Liver (tissue), 8 donors: ENCODE measurements at regions not wholly inside any gene's neighbourhood (a gene's known extent, or its start where the extent isn't known, plus 50 kb on each side); places are given as distances from the start of the nearest gene placed in this dataset.

Experiments
- DNase-seq: peaks from one replicate; pipeline ENCODE4 v3.0.0-alpha.2; 2017; ENCODE audit warnings: low spot score
- H3K27ac ChIP-seq, 2 donors: one replicate each; pipeline ENCODE4 v1.7.0; 2013; ENCODE audit warnings: inconsistent platforms in 2 of 2, low read length in 2 of 2, control low read depth in 1 of 2, low read depth in 1 of 2, mild to moderate bottlenecking in 1 of 2
- H3K27me3 ChIP-seq, 4 donors: one replicate each; pipeline versions ENCODE4 v1.6.1 to v1.7.0; 2013; ENCODE audit warnings: low read length in 3 of 4, inconsistent platforms in 1 of 4, mild to moderate bottlenecking in 1 of 4, moderate library complexity in 1 of 4; ENCODE audit not compliant: control insufficient read depth in 4 of 4, insufficient read depth in 4 of 4
- H3K36me3 ChIP-seq, 4 donors: one replicate each; pipeline versions ENCODE4 v1.6.1 to v1.7.0; 2013; ENCODE audit warnings: low read length in 3 of 4, mild to moderate bottlenecking in 3 of 4, low read depth in 1 of 4, moderate library complexity in 1 of 4; ENCODE audit not compliant: control insufficient read depth in 4 of 4, insufficient read depth in 3 of 4
- H3K4me1 ChIP-seq, 4 donors: one replicate each; pipeline versions ENCODE4 v1.6.1 to v1.7.0; 2013; ENCODE audit warnings: low read length in 3 of 4, mild to moderate bottlenecking in 3 of 4, moderate library complexity in 1 of 4; ENCODE audit not compliant: control insufficient read depth in 4 of 4, insufficient read depth in 4 of 4
- H3K4me3 ChIP-seq, 3 donors: one replicate each; pipeline versions ENCODE4 v1.6.1 to v1.7.0; 2013; ENCODE audit warnings: low read length in 3 of 3, control low read depth in 1 of 3, low read depth in 1 of 3, mild to moderate bottlenecking in 1 of 3
- H3K9ac ChIP-seq, 2 donors: one replicate each; pipeline ENCODE4 v1.7.0; 2013; ENCODE audit warnings: low read length in 2 of 2, mild to moderate bottlenecking in 2 of 2, moderate library complexity in 2 of 2, control low read depth in 1 of 2, low read depth in 1 of 2
- H3K9me3 ChIP-seq, 4 donors: one replicate each; pipeline versions ENCODE4 v1.6.1 to v1.7.0; 2013; ENCODE audit warnings: low read length in 3 of 4; ENCODE audit not compliant: control insufficient read depth in 4 of 4
- ATF3 ChIP-seq: IDR thresholded peaks from 2 replicates; pipeline ENCODE4 v1.6.1; 2016; ENCODE audit warnings: antibody characterized with exemption
- CTCF ChIP-seq: fragments of 150-350 bp; IDR thresholded peaks from 2 replicates; pipeline ENCODE4 v1.5.1; 2017; ENCODE audit warnings: improper control_type of control experiment, low read depth, low read length; ENCODE audit not compliant: missing input control
- EGR1 ChIP-seq, 2 donors: IDR thresholded peaks; 2 replicates each; pipeline ENCODE4 v1.6.1; 2016 to 2018; ENCODE audit warnings: antibody characterized with exemption in 2 of 2, low read depth in 2 of 2
- FOXA1 ChIP-seq: IDR thresholded peaks from 2 replicates; pipeline ENCODE4 v1.6.1; 2016; ENCODE audit warnings: antibody characterized with exemption
- FOXA2 ChIP-seq: IDR thresholded peaks from 2 replicates; pipeline ENCODE4 v1.6.1; 2016; ENCODE audit warnings: antibody characterized with exemption
- GABPA ChIP-seq, 2 donors: IDR thresholded peaks in 1 of 2; conservative IDR thresholded peaks in 1 of 2; 2 replicates each; pipeline ENCODE4 v1.6.1; 2016; ENCODE audit warnings: antibody characterized with exemption in 2 of 2, mild to moderate bottlenecking in 1 of 2, moderate library complexity in 1 of 2
- HNF4A ChIP-seq, 2 donors: conservative IDR thresholded peaks; 2 replicates each; pipeline ENCODE4 v1.6.1; 2016; ENCODE audit warnings: antibody characterized with exemption in 2 of 2, mild to moderate bottlenecking in 2 of 2
- HNF4G ChIP-seq: IDR thresholded peaks from 2 replicates; pipeline ENCODE4 v1.6.1; 2016; ENCODE audit warnings: antibody characterized with exemption
- JUND ChIP-seq, 2 donors: IDR thresholded peaks; 2 replicates each; pipeline ENCODE4 v1.6.1; 2016; ENCODE audit warnings: antibody characterized with exemption in 2 of 2
- MAX ChIP-seq: IDR thresholded peaks from 2 replicates; pipeline ENCODE4 v1.6.1; 2016; ENCODE audit warnings: antibody characterized with exemption
- NR2F2 ChIP-seq: IDR thresholded peaks from 2 replicates; pipeline ENCODE4 v1.6.1; 2016; ENCODE audit warnings: antibody characterized with exemption
- RAD21 ChIP-seq, 2 donors: IDR thresholded peaks; 2 replicates each; pipeline ENCODE4 v1.6.1; 2016; ENCODE audit warnings: antibody characterized with exemption in 2 of 2, mild to moderate bottlenecking in 2 of 2
- REST ChIP-seq: IDR thresholded peaks from 2 replicates; pipeline ENCODE4 v1.6.1; 2016; ENCODE audit warnings: antibody characterized with exemption, mild to moderate bottlenecking
- RXRA ChIP-seq, 2 donors: IDR thresholded peaks; 2 replicates each; pipeline ENCODE4 v1.6.1; 2017 to 2018; ENCODE audit warnings: antibody characterized with exemption in 2 of 2, mild to moderate bottlenecking in 1 of 2
- SP1 ChIP-seq: IDR thresholded peaks from 2 replicates; pipeline ENCODE4 v1.6.1; 2018; ENCODE audit warnings: antibody characterized with exemption, mild to moderate bottlenecking
- TAF1 ChIP-seq: conservative IDR thresholded peaks from 2 replicates; pipeline ENCODE4 v1.6.1; 2016; ENCODE audit warnings: antibody characterized with exemption, mild to moderate bottlenecking
- YY1 ChIP-seq: IDR thresholded peaks from 2 replicates; pipeline ENCODE4 v1.6.1; 2016; ENCODE audit warnings: antibody characterized with exemption, mild to moderate bottlenecking
- ZBTB33 ChIP-seq: IDR thresholded peaks from 2 replicates; pipeline ENCODE4 v1.6.1; 2016; ENCODE audit warnings: antibody characterized with exemption
- WGBS: extraction: QIAGEN DNeasy Blood & Tissue Kit; methylation state at CpG from one replicate; pipeline ENCODE4 v1.1.7; 2013; 5-methylcytosine and 5-hydroxymethylcytosine counted together
- donor health status: healthy.
- donor health status: healthy.
- donor health status: healthy.
- donor health status: healthy.
- donor health status: healthy.

GRCh38 chr2:216914491-216914890 lies 54.6 kb upstream of the TNP1 start:
- Histone ChIP-seq H3K4me3 (no peak overlapping the region), H3K9ac (no peak overlapping the region), H3K36me3 (no peaks in the 10 kb centered on the region), H3K27ac (no peak overlapping the region), H3K4me1 (no peaks in the 10 kb centered on the region), H3K27me3 (no peaks in the 10 kb centered on the region), H3K9me3 (no peaks in the 10 kb centered on the region)
- no peak for DNase-seq
- no peak for TF ChIP-seq SP1
- TF ChIP-seq JUND (IDR thresholded peaks at IDR 0.05): no peak
- no peak for TF ChIP-seq HNF4G
- TF ChIP-seq RAD21 (IDR thresholded peaks at IDR 0.05): no peak
- no peak for TF ChIP-seq FOXA2
- no peak for TF ChIP-seq NR2F2
- TF ChIP-seq ZBTB33: no peak
- no peak for TF ChIP-seq EGR1 (IDR thresholded peaks at IDR 0.05; ENCODE audit: low read depth in 2 of 2)
- TF ChIP-seq HNF4A (conservative IDR thresholded peaks at IDR 0.05): no peak
- TF ChIP-seq GABPA (IDR thresholded peaks at IDR 0.05 in 1 of 2, conservative IDR thresholded peaks at IDR 0.05 in 1 of 2): no peak
- no peak for TF ChIP-seq YY1
- TF ChIP-seq TAF1: no peak
- TF ChIP-seq REST: no peak
- TF ChIP-seq ATF3: no peak
- TF ChIP-seq RXRA (IDR thresholded peaks at IDR 0.05): no peak
- TF ChIP-seq FOXA1: no peak
- no peak for TF ChIP-seq CTCF
- TF ChIP-seq MAX: no peak
- 83% methylated on average over 3 of the region's 3 CpGs for WGBS

GRCh38 chr2:216911886-216912285 lies 52.0 kb upstream of the TNP1 start:
- Histone ChIP-seq H3K36me3 (no peaks in the 10 kb centered on the region), H3K27me3 (no peaks in the 10 kb centered on the region), H3K9me3 (no peaks in the 10 kb centered on the region), H3K4me1 (no peaks in the 10 kb centered on the region), H3K27ac (no peak overlapping the region), H3K9ac (no peak overlapping the region), H3K4me3 (no peak overlapping the region)
- DNase-seq: no peak
- TF ChIP-seq HNF4A (conservative IDR thresholded peaks at IDR 0.05) (no peak), SP1 (no peak), RAD21 (IDR thresholded peaks at IDR 0.05) (no peak), NR2F2 (no peak), REST (no peak), MAX (no peak), TAF1 (no peak), YY1 (no peak), HNF4G (no peak), JUND (IDR thresholded peaks at IDR 0.05) (no peak), FOXA1 (no peak), ATF3 (no peak), FOXA2 (no peak)
